C4-2B (cell line): ENCODE measurements at regions not wholly inside any gene's neighbourhood (a gene's known extent, or its start where the extent isn't known, plus 50 kb on each side); places are given as distances from the start of the nearest gene placed in this dataset.

ENCODE experiments used
- ZFX ChIP-seq: fragments of 450-650 bp; IDR thresholded peaks from 2 replicates; pipeline ENCODE4 v1.6.1; 2017
- TF ChIP-seq, protein P1 (sequence below): fragments of 450-650 bp; conservative IDR thresholded peaks from 2 replicates; pipeline ENCODE4 v1.5.1; 2017; ENCODE audit warnings: mild to moderate bottlenecking

DNA sequence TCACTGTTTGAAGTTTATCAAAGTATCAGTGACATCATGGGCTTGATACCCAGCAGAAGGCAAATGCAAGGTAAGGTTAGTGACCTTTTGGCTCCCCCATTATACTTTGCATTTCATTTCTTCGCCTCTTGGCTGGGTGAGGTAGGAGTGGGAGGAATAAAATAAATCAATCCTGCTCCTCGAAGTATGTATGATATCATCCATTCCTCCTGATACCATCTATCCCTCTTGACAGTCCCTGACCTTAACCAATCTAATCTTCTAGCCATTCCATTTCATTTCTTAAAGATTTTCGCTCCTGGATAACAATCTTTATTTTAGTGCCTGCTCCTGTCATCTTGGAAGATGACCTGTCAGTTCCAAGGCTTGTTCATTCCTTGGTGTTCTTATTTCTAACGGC is 1083.3 kb downstream of the NXPH1 start:
- TF ChIP-seq, protein P1, sequence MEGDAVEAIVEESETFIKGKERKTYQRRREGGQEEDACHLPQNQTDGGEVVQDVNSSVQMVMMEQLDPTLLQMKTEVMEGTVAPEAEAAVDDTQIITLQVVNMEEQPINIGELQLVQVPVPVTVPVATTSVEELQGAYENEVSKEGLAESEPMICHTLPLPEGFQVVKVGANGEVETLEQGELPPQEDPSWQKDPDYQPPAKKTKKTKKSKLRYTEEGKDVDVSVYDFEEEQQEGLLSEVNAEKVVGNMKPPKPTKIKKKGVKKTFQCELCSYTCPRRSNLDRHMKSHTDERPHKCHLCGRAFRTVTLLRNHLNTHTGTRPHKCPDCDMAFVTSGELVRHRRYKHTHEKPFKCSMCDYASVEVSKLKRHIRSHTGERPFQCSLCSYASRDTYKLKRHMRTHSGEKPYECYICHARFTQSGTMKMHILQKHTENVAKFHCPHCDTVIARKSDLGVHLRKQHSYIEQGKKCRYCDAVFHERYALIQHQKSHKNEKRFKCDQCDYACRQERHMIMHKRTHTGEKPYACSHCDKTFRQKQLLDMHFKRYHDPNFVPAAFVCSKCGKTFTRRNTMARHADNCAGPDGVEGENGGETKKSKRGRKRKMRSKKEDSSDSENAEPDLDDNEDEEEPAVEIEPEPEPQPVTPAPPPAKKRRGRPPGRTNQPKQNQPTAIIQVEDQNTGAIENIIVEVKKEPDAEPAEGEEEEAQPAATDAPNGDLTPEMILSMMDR = no peak
- TF ChIP-seq ZFX = no peak
